ENCODE measurements at regions not wholly inside any gene's neighbourhood (a gene's known extent, or its start where the extent isn't known, plus 50 kb on each side); places are given as distances from the start of the nearest gene placed in this dataset.

DNA sequence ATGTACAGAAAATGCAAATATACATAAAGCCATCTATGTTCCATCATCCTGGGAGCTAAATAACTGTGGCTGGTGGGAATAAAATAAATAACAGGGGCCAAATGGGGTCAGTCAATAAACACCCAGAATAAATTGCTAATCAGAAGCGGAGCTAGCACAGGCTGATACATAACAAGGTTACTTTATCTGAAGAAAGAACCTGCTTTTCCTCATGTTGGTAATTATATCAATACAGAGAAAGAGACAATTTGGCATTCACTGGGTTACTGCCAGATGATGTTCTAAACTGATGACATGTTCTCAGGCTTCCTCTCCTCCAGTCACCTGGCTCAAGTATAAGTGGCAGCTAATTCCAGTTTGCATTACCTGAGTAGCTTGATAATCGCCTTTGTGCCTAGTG, 144.9 kb upstream of the CD180 start:
- no peak for DNase-seq (ENCODE audit: low read depth)

DNA sequence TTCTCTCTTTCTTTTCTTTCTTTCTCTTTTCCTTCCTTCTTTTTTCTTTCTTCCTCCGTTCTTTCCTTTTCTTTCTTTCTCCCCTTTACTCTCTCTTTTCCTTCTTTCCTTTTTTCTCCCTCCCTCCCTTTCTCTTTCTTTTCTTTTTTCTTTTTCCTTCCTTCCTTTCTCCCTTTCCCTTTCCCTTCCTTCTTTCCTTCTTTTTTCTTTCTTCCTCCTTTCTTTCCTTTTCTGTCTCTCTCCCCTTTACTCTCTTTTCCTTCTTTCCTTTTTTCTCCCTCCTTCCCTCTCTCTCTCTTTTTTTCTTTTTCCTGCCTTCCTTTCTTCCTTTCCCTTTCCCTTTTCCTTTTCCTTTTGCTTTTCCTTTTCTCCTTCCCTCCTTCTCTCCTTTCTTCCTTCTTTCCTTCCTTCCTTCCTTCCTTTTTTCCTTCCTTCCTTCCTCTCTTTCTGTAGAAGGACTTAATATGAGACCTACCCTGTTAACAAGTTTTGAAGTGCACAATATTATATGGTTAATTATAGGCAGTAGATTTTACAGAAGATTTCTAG, 142.7 kb upstream of the CD180 start:
- no peak for DNase-seq (ENCODE audit: low read depth)

DNA sequence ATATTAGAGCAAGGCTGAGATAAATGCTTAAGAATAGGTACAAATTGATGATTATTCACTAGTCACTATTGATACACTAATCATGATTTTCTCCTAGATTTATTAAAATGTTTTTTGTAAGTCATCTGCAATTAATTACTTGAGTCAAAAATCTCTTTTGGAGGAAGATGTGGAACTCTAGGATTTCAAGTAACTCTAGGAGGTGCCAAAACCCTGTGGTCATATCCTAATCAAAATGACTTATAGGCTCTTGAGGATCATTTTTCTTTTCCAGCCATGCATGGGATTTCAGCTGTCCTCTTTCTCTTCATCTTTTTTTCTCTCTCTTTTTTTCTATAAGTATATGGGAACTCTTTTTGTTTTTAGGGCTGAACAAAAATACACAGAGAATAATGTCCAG, 141.8 kb upstream of the CD180 start:
- DNase-seq (ENCODE audit: low read depth) = no peak

DNA sequence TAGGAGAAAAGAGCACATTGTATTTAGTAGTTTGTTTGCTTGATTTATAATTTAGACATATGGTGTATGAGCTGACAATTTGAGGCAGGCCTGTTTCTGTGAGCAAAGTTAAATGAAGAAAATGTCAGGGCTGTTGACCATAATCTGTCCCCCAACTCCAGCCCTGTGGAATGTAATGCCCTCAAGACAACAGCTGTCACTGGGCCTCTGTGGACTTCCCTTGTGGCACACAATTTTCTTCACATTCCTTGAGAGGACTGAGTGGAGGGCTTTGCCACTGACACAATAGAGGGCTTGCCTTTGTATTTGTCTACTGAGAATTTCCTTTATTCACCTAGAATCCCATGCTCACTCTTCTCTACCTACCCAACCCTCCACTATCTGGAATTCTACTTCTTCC, 141.2 kb upstream of the CD180 start:
- DNase-seq (ENCODE audit: low read depth) = no peak

DNA sequence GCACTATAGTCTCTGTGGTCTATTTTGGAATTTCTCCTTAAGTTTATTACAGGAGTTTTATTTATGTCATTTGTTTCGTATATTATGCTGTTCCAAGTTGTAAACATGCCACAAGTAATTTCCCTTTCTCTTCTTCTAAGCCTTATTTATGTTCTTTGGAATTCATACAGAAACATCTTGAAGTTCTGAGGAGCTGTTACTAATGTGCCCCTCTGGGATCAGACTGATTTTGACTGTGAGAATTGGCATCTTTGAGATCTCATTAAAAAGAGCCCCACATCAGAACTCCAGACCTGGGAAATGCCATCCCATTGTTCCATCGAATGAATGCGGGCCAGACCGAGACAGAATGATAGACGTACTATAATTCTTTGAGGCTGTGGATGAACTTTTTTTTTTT, 138.8 kb upstream of the CD180 start:
- DNase-seq (ENCODE audit: low read depth) = no peak

DNA sequence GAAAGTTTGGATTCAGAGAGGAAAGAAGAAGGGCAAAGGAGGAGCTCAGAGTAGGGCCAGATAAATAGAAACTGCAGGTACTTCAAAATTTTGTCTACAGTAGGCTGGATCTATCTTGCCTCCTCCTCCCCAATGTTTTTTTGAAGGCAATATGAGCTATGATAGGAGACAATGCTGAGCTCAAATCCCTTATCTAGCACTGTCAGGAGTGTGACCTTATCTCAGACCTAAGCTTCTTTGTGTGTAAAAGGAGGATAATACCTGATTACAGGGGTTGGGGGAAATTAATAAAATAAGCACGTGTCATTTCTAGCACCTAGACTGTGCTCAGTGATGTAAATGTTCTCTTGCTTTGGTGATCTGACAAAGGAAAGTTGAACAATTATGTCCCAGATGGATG, 137.8 kb upstream of the CD180 start:
- no peak for DNase-seq (ENCODE audit: low read depth)

DNA sequence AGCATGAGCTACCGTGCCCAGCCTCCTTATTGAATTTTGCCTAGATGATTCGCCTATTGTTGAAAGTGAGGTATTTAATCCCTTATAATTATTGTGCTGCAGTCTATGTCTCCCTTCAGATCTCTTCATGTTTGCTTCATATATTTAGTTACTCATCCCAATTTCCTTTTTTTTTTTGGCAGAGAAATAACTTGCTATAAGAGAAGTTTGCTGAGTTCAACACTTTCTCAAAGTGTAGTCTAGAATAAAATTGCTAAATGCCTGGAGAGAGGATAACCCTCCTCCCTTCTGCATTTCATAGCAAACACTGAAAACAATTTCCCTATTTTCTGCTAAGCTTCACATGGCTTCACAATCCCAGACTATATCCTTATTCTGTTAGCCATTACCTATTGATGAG, 136.6 kb upstream of the CD180 start:
- DNase-seq (ENCODE audit: low read depth) = no peak

DNA sequence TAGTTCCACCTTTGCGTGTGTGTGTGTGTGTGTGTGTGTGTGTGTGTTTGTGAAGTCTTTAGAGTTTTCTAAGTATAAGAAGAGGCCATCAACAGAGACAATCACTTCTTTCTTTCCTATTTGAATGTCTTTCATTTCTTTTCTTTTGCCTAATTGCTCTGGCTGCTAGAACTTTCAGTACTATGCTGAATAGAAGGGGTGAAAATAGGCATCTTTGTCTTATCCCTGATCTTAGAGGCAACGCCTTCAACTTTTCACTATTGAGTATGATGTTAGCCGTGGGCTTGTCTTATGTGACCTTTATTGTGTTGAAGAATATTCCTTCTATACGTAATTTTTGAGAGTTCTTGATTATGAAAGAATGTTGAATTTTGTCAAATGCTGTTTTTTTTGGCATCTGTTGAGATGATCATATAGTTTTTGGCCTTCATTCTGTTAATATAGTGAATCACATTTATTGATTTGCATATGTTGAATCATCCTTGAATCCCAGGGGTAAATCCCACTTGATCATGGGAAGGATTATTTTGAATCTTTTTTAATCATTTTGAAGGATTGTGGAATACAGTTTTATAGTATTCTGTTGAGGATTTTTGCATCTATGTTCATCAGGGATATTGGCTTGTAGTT, 134.8 kb upstream of the CD180 start:
- DNase-seq (ENCODE audit: low read depth) = no peak

DNA sequence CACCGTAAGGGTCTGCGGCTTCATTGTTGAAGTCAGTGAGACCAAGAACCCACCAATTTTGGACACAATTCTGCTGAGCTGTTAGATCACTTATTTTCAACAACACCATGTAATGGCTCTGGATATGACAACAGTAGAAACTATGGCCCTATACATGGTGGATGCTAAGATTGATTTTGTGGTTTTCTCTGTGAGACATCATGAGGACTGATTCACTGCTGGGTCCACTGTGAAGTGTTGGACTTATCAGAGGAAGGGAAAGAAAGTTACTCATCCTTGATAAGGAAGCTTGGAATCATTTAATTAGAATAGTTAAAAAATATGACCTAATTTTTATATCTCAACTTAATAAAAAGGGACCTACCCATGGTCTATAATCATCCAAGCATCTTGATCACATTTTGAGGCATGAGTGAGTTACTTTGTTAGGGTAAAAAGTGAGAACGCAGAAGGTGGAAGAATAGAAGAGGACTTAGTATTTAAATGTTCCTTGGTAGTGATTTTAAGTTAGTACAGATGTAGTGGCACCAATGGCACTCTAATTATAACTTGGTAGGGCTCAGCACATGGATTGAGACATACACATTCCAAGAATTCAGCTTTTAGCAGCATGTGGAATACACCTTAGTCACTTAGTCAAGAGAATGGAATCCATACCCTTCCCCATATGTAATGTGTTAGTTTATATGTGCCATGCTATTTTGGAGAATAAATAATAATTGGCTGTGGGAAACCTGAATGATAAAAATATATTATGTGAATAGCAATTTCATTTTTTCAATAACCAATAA, 123.5 kb upstream of the CD180 start:
- DNase-seq (ENCODE audit: low read depth) = peak; percentile 46

DNA sequence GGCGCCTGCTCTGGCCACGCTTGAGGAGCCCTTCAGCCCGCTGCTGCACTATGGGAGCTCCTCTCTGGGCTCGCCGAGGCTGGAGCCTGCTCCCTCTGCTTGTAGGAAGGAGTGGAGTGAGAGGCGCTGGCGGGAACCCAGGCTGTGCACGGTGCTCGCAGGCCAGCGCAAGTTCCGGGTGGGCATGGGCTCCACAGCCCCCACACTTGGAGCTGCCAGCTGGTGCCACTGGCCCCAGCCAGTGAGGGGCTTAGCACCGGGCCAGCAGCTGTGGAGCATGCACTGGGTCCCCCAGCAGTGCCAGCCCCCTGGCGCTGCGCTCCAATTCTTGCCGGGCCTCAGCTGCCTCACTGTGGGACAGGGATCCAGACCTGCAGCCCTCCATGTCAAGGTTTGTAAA, 122.1 kb upstream of the CD180 start:
- no peak for DNase-seq (ENCODE audit: low read depth)

DNA sequence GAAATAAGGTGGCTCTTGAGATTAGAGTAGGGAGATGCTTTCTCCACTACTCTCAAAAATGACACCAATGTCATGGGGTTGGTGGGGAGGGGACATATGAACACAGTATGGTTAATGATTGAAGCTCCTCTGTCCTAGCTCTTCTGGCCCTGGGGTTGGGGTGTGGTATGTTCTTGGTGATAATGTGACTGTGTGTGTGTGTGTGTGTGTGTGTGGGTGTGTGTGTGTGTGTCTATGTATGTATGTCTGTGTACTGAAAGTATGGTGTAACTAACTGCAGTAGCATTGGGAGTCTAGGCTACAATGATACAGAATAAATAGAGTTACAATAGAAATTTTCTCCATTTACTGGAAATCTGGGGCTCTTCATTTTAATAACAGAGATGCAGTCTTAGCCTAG, 121.0 kb upstream of the CD180 start:
- DNase-seq (ENCODE audit: low read depth) = no peak

DNA sequence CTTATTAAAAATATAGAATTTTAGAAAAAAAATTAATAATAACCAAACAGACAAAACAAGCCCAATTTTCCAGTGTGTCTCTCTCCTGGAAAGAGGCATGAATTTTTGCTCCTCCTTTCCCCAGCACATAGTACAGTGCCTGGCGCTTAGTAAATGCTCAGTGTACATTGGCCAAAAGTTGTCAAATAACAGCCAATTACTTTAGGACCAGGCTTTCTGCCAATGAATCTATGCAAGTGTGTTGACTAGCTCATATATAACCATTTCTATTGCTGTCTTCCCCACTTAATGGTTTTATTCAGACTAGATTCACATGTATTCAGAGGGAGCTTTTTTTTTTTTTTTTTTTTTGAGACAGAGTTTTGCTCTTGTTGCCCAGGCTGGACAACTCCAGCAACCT, 120.1 kb upstream of the CD180 start:
- no peak for DNase-seq (ENCODE audit: low read depth)

DNA sequence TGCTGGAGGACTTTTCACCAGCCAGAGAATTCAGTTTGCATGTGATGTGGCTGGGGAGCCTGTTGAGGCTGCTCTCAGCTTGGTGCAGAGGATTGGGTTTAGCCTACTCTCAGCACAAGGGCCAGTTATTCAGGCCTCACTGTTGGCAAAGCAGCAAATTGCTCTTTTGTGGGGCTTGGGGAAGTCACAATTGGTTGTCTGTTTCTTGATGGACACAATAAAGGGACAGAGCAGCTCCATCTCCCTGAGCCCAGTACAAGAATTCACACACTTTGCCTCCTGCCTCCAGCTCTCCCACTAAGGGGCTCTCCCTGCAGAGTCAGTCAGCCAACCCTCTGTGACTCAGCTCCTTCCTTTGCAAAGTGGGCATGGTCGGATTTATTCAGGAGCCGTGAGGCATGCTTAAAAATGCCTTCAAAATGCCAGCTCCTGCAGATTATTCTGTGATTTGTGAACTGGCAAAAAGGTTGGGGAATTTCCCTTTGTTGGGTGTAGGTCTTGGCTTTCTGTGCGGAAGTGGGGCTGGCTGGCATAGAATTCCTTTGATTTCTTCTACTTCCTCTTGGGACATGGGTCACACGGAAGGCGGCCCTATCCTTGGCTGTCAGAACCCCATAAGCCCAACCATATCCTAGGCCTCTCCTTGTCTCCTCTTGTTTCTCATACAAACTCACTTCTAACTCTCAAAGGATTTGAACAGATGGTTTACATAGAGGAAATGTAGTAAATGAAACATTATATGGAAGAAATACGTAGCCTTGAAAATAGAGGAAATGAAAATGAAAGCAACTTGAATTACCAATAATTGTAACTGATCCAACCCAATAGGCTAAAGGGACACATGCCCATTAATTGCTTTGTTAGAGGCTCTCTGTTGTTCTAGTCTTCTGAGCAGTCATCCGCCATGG, 118.7 kb upstream of the CD180 start:
- peak; percentile 89 for DNase-seq (ENCODE audit: low read depth)

DNA sequence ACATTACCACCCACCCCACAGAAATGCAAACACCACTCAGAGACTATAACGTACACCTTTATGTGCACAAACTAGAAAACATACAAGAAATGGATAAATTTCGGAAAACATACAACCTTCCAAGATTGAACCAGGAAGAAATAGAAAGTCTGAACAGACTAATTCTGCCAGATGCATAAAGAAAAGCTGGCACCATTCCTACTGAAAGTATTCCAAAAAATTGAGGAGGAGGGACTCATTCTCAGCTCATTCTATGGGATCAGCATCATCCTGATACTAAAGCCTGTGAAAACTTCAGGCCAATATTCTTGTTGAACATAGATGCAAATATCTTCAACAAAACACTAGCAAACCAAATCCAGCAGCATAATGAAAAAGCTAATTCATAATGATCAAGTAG, 115.1 kb upstream of the CD180 start:
- no peak for DNase-seq (ENCODE audit: low read depth)

DNA sequence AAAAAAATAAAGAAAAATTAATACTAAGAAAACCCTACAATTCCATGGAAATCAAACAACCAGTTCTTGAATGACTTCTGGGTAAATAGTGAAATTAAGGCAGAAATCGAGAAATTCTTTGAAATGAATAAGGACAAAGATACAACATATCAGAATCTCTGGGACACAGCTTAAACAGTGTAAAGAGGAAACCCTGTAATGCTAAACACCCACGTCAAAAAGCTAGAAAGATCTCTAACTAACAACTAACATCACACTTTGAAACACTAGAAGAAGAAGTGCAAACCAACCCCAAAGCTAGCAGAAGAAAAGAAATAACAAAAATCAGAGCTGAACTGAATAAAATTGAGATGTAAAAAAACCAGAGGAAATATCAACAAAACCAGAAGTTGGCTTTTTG, 114.6 kb upstream of the CD180 start:
- no peak for DNase-seq (ENCODE audit: low read depth)

DNA sequence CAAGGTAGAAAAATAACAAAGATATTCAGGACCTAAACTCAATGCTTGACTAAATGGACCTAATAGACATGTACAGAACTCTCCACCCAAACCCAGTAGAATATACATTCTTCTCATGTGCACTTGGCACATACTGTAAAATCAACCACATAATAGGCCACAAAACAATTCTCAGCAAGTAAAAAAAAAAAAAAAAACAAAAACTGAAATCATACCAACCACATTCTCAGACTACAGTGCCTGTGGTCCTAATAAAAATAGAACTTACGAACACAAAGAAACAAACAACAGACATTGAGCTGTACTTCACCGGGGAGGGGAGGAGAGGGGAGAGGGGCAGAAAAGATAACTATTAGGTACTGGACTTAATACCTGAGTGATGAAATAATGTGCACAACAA, 114.1 kb upstream of the CD180 start:
- DNase-seq (ENCODE audit: low read depth) = no peak

DNA sequence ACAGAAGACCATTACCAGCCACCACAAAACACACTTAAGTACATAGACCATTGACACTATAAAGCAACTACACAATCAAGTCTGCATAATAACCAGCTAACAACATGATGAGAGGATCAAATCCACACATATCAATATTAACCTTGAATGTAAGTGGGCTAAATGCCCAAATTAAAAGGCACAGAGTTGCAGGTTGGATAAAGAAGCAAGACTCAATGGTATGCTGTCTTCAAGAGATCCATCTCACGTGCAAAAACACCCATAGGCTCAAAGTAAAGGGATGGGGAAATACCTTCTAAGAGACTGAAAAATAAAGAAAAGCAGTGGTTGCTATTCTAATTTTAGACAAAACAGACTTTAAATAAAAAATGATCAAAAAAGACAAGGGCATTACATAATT, 113.6 kb upstream of the CD180 start:
- no peak for DNase-seq (ENCODE audit: low read depth)

DNA sequence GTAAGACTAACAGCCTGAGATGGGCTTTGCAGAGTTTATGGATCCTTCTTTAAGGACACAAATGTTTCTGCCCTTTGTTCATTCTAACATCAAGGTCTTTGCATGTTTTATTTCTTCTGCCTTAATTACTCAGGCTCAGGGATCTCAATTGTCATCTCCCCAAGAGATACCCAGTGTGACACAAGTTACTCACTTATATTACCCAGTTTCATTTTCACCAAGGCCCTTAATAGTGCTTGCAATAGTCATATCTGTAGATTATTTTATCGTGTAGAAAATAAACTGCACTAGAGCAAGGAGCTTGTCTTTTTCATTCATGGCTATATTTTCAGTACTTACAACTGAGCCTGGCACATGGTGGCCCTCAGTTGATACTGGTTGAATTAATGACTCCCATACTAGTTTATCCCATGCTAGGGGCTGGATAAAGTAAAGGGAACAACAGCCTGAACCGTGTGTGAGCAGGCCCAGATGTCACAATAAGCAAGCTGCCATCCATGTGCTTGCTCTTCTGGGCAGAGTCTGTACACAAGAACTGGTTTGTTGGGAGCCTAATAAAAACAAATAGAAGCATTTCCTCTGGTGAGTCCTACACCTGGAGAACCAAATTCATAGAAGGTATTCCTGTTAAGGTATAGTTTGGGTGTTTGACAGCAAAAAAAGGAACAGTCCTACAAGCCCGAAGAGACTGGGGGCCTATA, 112.5 kb upstream of the CD180 start:
- no peak for DNase-seq (ENCODE audit: low read depth)

DNA sequence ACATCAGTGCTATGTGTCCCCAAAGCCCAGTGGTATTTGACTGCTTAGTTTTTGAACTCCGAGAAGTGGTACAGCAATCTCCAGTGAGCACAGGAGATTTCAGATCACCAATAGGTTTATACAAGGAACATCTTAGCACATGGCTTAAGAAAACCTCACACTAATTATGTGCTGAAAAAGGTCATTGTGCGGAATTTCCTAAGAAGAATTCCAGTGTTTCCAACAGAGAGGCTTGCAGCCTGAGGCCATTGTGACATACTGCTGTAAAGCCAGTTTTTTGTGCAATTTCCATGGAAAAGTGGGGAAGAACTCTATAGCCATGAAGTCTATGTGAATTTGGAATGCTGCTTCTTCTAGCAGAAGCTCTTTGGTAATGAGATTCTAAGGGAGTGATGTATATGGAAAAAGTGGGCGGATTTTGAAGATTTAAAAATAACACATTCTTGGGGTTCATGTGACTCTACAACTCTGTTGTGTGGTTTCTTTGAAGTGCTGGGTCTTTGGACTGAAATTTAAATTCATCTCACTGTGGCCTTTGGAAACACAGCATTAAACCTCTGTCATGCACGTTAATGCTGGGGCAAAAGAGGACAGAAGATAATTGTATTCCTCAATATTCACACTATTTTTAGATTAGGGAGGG, 110.5 kb upstream of the CD180 start:
- DNase-seq (ENCODE audit: low read depth) = no peak

DNA sequence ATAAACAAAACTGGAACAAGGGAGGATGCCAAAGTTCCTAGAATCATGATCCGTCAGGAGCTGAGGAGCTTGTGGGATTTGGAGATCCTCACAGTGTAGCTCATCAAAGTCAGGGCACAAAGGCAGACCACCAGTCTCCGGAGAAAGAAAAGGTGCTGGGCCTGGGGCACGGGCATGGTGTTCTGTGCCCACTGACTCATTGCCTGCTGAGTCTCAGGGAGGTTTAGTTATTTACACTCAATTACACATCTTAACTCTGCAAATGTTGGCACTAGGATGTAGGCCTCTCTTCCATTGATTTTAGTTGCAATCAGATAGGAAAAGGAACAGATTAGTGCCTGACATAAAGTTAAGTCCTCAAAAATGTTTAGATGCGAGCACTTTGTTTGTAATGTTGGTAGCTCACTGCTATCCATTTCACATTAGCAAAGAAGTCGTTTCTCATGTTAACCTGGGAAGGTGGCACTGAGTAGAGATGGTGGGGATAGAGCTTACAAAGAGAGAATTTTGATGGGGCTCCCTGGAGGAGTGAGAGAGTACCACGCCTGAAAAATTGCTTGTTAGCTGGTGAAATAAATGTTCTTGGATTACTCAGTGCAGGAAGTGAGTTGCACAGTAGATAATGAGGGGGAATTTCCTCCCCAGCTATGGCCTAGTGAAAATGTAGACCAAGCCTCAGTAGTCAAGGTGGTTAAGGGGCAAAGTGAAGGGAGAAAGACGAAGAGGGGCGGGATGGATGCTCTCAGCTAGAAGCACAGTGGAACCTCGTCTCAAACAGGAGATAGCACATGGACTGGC, 109.5 kb upstream of the CD180 start:
- peak; percentile 79 for DNase-seq (ENCODE audit: low read depth)

DNA sequence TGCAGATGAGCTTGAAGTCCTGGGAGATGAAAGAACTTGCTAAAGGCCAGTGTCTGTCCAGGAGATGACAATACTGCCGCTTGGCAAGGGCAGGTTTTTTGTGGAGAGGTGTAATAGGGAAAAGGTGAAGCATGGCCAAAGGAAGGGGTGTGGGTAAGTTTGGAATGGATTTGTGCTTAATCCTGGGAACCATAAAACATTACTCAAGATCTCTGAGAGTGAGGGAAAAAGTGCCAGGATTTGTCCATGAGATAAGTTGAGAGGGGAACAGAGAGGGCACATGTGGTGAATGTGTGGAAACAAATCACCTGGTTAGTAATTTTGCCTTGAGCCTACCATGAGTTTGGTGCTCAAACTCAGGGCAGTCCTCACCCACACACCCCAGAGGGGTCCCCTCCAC, 108.8 kb upstream of the CD180 start:
- DNase-seq (ENCODE audit: low read depth) = no peak
